HepG2 (cell line): ENCODE measurements at regions not wholly inside any gene's neighbourhood (a gene's known extent, or its start where the extent isn't known, plus 50 kb on each side); places are given as distances from the start of the nearest gene placed in this dataset.

Experiments
- FOXP1 ChIP-seq, 2 experiments: fragments of 450-650 bp in 1 of 2; IDR thresholded peaks; 2 replicates each; pipeline ENCODE4 v1.6.1; 2017 to 2018; ENCODE audit warnings: antibody characterized with exemption in 1 of 2
- GTF2F1 ChIP-seq: fragments of 150-350 bp; IDR thresholded peaks from 2 replicates; pipeline ENCODE4 v1.6.1; 2014; ENCODE audit warnings: low read length
- JUNB ChIP-seq: sonication (generic); formaldehyde crosslinking; IDR thresholded peaks from 2 replicates; pipeline ENCODE4 v1.8.0; 2022; ENCODE audit warnings: missing genetic modification reagents, mild to moderate bottlenecking, borderline replicate concordance
- MAX ChIP-seq: IDR thresholded peaks from 2 replicates; pipeline ENCODE4 v1.6.1; 2012; ENCODE audit warnings: inconsistent platforms
- MAZ ChIP-seq, 2 experiments: sonication (generic) in 1 of 2; formaldehyde crosslinking in 1 of 2; IDR thresholded peaks; 2 replicates each; pipeline versions ENCODE4 v1.5.0 to v1.6.1; 2012 to 2020; ENCODE audit warnings: low read depth in 2 of 2, mild to moderate bottlenecking in 2 of 2, borderline replicate concordance in 1 of 2, improper control_type of control experiment in 1 of 2, low read length in 1 of 2, missing genetic modification reagents in 1 of 2, moderate library complexity in 1 of 2
- PRDM4 ChIP-seq: sonication (generic); formaldehyde crosslinking; IDR thresholded peaks from 2 replicates; pipeline ENCODE4 v1.9.0; 2021; ENCODE audit warnings: missing genetic modification reagents, borderline replicate concordance
- RELA ChIP-seq: sonication (generic); formaldehyde crosslinking; IDR thresholded peaks from 2 replicates; pipeline ENCODE4 v1.4.0; 2020; ENCODE audit warnings: missing genetic modification reagents
- SMAD3 ChIP-seq: sonication (generic); formaldehyde crosslinking; IDR thresholded peaks from 2 replicates; pipeline ENCODE4 v1.4.0; 2020; ENCODE audit warnings: missing genetic modification reagents
- TEAD2 ChIP-seq: sonication (generic); formaldehyde crosslinking; IDR thresholded peaks from 2 replicates; pipeline ENCODE4 v1.9.0; 2021; ENCODE audit warnings: missing genetic modification reagents
- THRA ChIP-seq: sonication (generic); formaldehyde crosslinking; IDR thresholded peaks from 2 replicates; pipeline ENCODE4 v1.4.0; 2020; ENCODE audit warnings: missing genetic modification reagents, borderline replicate concordance
- ZMAT5 ChIP-seq: sonication (generic); formaldehyde crosslinking; IDR thresholded peaks from 2 replicates; pipeline ENCODE4 v1.5.0; 2020; ENCODE audit warnings: mild to moderate bottlenecking, low read depth, missing genetic modification reagents, borderline replicate concordance
- ZNF788 ChIP-seq: sonication (generic); formaldehyde crosslinking; IDR thresholded peaks from 2 replicates; pipeline ENCODE4 v1.5.0; 2020; ENCODE audit warnings: mild to moderate bottlenecking, missing genetic modification reagents, borderline replicate concordance
- ZSCAN29 ChIP-seq: sonication (generic); formaldehyde crosslinking; conservative IDR thresholded peaks from 2 replicates; pipeline ENCODE4 v1.4.0; 2020; ENCODE audit warnings: mild to moderate bottlenecking, missing genetic modification reagents

- no peak for TF ChIP-seq JUNB (CRISPR knock-in tag)
- no peak for TF ChIP-seq ZNF788 (CRISPR knock-in tag)
- TF ChIP-seq SMAD3 (CRISPR knock-in tag) = no peak
- TF ChIP-seq ZMAT5 (CRISPR knock-in tag) = no peak
- no peak for TF ChIP-seq THRA
- no peak for TF ChIP-seq PRDM4 (CRISPR knock-in tag)
- TF ChIP-seq MAZ (IDR thresholded peaks at IDR 0.05; ENCODE audit: borderline replicate concordance, low read depth, low read length) = no peak
- TF ChIP-seq MAZ (CRISPR knock-in tag; IDR thresholded peaks at IDR 0.05; ENCODE audit: low read depth) = no peak
- no peak for TF ChIP-seq RELA
- no peak for TF ChIP-seq ZSCAN29 (CRISPR knock-in tag)
- TF ChIP-seq FOXP1 (IDR thresholded peaks at IDR 0.05) = no peak
- TF ChIP-seq FOXP1 (CRISPR knock-in tag; IDR thresholded peaks at IDR 0.05) = no peak
- no peak for TF ChIP-seq MAX
- TF ChIP-seq TEAD2 (CRISPR knock-in tag) = no peak
- no peak for TF ChIP-seq GTF2F1
Observed at GRCh38 chr7:6886198-6886597, 60.1 kb upstream of the CCZ1B start.
